ENCODE measurements at regions not wholly inside any gene's neighbourhood (a gene's known extent, or its start where the extent isn't known, plus 50 kb on each side); places are given as distances from the start of the nearest gene placed in this dataset.

DNA sequence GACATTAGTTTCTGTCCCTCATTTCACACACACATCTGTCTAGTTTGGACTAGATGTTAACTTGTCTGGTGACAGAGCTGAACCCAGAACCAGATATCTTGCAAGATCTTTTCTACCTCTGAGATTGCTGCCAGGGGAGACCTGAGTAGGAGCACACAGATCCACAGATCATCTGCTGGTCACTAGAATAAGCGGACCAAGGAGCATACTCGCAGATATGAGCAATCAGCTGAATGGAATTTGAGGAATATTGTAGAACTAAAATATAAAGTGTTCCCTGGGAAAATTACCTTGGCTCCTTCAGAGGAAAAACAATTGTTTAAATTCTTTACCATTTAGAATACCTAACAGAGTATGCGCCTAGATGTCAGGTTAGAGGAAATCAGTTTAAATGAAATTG is 90.7 kb downstream of the TNFSF18 start:
- DNase-seq: no peak

DNA sequence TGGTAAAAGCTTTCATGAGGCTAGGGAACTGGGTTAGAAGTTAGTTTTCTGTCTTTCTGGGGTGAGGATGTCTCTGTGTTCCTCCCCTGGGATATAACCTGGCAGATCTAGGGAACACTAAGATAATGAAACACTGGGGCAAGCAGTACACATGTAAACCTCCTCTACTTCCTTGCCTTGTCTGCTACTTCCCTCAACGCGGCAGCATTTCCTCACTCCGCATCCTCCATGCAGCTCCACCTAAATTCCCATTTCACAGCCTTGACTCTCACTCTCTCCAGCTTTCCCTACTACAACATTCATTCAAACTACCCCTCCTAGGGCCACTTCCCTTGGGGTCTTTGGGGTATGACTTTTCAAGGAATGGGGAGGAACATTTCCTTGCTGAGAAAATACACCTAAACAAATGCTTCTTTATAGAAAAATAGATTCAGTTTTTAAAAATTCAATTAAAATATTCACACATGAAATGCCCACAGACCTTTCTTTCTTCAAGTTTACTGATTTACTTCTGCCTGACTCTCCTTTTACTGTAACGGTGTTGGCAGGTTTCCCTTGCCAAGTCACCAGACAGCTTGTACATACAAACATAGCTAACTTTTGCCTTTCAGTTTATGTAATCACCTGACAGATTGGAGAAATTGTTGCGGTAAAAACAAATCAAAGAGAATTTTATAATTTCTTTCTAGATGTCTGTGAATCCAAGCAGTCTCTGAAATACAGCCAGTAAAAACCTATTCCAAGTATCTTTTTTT is 90.1 kb downstream of the TNFSF18 start:
- DNase-seq: no peak

DNA sequence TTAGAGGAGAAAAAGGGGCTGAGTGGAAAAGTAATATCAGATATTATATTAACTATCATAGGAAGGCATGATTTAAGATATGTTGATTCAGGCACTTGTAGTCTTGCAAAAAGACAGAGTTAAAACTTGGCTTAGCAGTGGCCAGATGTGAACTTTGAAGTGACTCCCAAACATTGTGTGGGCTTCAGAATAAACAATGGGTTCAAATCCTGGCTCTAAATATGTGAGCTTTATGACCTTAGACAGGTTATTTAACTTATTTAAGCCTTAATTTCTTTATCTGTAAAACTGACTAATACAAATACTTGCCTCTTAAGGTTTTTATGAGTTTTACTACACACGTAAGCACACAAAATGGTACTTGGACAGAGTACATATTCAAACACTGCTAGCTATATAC is 85.9 kb downstream of the TNFSF18 start:
- no peak for DNase-seq

DNA sequence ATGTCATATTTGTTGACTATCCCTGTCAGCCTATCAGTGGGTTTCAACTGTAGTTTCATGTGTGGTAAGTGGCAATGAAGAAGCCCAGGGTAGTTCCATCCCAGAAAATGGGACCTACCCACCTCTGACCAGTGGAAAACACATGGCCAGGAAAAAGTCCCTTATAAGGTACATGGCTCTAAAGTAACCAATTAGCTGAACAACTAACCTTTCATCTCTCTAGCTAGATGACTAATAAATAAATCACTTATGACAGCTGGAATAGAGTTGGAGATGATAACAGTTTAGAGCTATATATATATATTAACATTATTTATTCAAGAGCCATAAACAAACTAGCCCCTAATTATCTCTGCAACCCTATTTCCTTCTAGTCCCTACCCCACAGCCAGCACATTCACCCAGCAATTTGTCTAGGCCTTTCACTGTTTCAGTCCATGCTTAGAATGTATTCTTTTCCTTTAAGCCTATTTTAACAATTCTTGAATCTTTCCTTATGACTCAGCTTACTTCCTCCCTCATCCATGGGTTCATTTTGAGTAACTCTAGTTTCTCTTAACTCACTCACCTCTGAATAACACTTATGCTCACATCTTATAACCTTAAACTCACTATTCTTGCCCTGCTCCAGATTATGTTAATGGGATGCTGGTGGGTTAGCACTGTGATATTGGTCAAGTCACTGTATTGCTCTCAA is 83.7 kb downstream of the TNFSF18 start:
- no peak for DNase-seq

DNA sequence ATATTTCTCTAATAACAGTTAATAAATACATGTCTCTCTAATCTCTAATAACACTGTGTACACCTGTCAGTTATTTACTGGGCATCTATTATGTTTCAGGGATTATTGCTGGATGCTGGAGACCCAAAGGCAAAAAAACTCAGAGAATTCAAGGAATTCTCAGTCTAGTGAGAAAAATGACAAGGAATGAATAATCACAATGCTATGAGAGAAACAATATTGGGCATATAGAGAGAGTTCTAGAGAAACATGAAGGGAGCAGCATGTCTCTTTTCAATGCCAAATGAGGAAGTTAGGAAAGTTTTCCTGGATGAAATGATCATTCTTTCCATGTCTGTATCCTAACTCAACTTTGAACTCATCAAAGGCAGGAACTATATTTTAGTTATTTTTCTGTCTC is 82.8 kb downstream of the TNFSF18 start:
- DNase-seq: no peak

DNA sequence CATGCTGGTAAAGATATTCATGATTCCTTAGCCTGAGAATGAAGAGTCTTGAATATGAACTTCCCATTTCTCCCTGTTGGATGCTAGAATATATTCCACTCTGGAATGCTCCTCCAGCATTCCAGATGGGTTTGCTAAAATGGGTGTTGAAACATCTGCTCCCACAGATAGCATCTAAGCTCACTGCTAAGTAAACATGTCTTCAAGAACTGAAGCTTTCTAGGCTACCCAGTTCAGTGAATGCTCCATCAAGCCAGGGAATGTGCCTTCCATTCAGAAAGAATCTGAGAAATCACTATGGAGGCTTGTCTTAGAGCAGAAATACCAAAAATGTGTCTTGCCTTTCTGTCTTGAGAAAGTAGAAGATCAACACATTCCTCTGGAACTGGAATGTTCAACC is 81.1 kb downstream of the TNFSF18 start:
- DNase-seq: no peak

DNA sequence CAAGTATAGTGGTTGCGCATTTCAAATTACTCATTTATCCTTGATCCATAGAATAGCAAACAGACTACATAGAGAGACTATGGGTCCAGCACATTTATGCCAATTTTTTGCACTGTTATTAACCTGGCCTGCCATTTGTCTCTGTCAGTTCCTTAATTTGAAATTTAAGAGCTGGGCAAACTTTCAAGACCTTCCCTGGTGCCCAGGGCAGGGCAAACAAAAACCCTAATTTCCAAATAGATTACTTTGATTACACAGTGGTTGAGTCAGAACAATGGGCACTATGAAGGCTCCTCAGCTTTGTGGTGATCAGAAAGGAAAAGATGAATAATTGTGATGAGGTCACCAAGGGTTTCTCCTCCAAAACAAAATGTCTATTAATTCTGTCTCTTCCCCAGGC is 80.6 kb downstream of the TNFSF18 start:
- DNase-seq: no peak

DNA sequence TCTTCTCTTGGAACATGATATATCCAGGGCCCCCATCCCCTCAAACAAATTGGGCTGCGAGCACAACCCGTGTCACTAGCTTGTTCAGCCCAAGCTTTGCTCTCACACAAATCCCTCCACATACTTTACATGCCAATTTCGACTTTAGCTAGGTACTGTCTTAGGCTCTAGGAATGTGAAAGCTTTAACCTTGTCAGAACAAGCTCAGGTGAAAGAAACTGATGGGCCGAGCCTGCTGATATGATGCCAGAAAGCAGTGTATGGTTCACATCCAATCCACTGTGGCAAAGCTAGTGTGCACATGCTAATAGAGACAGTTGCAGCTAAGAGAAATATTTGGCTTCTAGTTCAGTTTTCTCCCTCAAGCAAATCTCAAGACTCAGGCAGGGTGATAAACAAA is 79.5 kb downstream of the TNFSF18 start:
- no peak for DNase-seq

DNA sequence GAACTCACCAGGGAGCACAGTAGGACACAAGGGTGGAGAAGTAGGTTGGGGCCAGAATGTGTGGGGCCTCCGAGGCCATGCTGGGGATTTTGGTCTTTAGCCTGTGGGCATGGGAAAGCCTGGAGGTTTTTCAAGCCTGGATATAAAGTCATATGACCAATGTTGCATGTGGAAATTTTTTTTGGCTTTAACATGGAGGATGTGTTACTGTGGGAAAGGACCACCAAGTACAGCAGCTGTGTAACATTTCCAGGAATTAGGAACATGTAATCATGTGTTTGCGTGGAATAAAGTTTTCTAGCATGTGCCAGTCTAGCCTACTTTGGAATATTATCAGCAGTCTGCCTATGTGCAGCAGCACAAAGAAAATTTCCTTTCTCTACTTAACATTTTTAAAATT is 78.5 kb downstream of the TNFSF18 start:
- no peak for DNase-seq

DNA sequence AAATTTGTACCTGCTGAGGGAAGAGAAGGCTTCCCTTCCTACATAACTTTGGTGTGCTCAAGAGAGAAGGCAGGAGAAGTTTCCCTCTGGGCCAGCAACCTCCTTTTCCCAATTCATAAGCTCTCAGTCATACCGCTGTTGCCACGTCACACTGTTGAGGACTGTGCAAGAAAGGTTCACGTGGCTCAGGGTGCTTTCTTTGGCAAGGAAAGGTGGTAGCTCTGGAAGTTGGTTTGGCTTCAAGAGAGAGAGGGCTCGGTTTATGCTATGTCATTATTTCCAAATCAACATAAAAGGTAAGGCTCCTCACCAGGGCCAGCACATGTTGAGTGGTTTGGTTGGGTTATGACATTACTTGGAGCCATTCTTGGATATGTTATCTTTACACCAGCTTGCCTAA is 77.3 kb downstream of the TNFSF18 start:
- no peak for DNase-seq

DNA sequence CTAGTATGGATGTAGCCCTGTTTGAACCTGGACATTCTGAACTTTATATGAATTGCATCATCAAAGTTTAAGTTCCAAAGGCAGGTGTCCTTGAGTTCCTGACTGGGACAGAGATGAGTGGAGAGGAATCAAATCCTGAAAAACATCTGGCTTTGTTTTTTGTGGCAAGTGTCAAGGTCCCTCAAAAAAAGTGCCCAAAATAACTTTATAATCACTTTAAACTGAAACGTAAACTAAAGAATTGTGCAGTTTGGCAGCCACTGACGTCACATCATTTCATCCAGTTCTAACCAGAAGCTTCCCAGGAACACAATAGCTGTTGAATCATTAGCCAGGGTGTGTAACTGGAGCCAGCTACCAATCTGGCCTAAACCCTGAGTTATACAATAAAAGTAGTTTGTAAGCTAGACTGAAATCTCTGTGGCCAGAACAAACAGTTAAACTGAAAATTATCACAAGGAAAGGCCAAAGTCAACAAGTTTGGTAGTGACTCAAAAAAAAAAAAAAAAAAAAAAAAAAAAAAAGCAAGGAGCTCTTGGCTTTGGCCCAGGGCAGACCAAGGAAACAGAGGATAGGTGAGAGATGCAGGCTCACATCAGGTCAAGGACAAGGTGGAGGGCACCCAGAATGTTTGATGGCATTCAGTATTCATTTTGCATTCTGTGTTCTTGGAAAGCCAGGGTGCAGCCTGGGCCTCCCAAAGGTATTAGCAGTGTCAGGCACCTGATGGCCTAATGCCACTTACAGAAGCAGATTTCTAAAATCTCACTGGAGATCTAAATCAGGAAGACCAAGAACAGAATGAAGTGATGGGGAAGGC is 74.3 kb downstream of the TNFSF18 start:
- no peak for DNase-seq

DNA sequence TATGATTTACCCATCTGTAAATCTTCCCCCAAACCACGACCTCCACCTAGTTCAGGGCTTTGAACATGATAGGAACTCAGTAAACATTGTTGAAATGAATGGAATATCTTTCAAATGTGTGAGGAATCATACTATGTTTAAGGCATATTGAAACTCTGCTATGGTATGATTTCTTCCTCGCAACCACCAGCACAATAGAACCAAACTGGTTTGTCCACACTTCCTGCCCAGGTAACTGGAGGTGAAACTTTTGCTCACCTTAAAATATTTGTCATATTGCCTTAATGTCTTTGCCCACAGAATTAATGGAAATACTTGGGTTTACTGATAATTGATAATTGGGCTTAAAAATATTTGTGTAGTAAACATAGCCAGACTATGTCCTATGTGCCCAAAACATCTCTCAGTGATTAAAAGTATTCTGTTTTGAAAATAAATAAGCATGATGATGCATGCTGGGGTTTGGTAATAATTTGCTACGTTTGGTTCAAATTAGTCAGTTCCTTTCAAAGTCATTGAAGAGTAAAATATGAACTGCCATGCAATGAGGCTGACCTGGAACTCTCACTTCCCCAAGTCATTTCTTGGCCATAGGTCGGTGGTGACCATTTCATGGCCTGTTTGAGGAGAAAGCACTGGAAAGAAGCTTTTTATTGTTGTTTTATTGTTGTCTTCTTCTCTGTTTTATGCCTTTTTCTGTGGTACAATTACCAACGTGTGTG is 73.3 kb downstream of the TNFSF18 start:
- DNase-seq: no peak

DNA sequence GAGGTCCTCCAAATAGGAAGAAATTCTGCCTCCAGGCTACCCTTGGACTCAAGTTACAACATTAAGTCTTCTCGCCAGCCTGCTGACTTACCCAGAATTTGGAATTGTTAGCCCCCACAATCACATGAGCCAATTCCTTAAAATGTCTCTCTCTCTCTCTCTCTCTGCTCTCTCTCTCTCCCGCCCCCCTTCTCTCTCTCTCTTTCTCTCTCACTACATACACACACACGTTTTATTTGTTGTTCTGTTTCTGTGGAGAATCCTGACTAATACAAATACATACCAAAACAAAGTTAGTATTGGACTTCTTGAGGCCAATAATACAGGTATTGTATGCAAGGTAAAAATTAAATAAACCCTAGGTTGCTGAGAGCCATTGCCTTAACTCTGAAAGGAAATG is 72.1 kb downstream of the TNFSF18 start:
- no peak for DNase-seq

DNA sequence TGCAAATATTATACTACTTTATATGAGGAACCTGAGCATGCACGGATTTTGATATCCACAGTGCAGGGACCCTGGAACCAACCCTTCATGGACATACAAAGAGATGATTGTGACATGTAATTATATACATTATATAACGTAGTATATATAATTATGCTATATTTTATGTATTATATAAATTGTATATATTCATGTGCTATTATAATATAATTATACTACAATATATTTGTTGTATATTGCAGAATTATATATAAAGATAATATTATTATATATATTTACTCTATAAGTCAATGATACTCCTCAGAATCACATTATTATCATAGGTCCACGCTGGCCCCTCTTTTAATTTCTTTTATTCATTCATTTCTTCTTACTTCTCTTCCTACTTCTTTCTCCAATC is 70.9 kb downstream of the TNFSF18 start:
- DNase-seq: no peak

DNA sequence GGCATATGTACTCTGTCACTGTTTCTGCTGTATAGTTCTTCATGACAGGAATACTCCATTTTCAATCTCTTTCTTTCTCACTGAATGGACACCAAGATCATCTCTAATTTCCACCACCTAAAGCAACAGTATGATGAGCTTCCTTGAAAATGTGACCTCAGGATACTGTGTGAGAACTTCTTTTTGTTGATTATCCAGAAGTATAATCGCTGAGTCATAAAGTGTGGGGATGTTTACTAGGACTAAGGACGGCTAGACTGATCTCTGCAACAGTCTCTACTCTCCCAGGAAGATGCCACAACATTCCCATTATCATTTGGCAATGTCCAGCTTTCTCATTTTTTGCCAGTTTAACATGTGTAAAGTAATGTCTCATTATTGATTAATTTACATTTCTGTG is 70.3 kb downstream of the TNFSF18 start:
- no peak for DNase-seq

DNA sequence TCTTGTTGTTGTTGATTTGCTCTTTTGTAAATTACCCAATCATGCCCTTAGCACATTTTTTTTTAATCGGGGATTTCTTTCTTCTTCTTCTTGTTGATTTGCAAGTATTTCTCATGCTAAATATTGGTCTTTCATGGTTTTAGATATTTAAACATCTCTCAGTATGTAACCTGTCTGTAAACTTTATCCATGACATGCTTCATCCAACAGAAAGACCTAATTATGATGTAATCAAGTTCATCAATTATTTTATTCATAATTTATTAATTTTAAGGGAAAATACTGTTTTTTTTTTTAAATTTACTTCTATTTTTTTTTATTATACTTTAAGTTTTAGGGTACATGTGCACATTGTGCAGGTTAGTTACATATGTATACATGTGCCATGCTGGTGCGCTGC is 69.8 kb downstream of the TNFSF18 start:
- no peak for DNase-seq
